ENCODE measurements at regions not wholly inside any gene's neighbourhood (a gene's known extent, or its start where the extent isn't known, plus 50 kb on each side); places are given as distances from the start of the nearest gene placed in this dataset.
"Not testable (repeated sequence)": the region's sequence is repeated elsewhere in the genome, so short reads cannot be mapped to it uniquely, and the experiment has no call there.

DNA sequence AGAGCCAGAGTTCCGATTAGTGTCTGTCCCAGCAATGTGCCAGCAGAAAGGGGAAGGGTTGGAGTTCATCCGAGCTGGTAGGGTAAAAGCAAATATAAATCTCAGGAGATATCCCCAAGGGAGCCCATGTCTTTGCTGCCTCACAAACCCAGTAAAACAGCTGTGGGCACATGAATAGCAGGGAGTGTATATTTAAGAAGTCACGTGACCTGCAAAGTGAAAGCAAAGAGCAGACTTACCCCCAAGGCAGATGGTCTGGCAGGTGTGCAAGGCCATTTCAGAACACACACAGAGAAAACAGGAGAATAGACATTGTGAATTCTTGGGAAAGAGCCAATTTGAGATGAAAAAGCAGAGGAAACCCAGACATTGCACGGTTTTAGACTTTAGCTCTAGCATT lies 653.4 kb downstream of the TGIF2LX start:
- not testable (repeated sequence) for DNase-seq (ENCODE audit: low spot score)

DNA sequence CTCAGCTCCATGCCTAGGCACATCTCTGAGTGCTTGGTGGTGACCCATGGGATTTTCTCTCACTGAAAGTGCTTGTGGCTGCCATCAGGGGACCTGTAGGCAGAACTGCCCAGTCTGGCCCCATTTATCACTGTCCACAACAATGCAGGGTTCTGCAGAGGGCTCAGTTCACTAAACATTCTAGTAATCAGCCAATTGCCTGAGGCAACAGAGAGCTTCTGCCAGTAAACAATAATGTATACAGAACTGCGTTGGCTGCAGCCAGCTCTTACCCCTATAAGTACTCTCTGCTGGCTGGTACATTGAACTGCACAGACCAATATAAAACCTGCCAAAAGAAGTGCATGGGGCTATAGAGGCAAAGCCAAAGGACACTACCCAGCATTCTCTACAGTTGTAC lies 680.2 kb downstream of the TGIF2LX start:
- DNase-seq (ENCODE audit: low spot score): not testable (repeated sequence)

DNA sequence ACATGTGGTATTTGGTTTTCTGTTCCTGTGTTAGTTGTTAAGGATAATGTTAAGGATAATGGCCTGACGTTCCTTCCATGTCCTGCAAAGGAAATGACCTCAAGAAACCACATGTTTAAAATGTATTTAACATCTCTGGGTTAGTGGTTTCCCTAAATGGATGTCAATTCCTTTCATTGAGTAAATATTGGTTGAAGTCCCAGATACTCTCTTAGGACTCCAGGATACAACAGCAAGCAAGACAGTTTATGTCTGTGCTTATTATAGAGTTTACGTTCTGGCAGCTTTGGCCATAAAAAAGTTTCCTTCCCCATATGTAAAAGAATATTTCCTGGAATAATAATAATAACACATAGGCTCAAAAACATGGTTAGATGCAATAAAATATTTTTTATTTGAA lies 684.0 kb downstream of the TGIF2LX start:
- peak; percentile 3 for DNase-seq (ENCODE audit: low spot score)

- DNase-seq (ENCODE audit: low spot score): no peak
These were observed 696.1 kb downstream of the TGIF2LX start for GRCh38 chrX:90617710-90618325.

DNA sequence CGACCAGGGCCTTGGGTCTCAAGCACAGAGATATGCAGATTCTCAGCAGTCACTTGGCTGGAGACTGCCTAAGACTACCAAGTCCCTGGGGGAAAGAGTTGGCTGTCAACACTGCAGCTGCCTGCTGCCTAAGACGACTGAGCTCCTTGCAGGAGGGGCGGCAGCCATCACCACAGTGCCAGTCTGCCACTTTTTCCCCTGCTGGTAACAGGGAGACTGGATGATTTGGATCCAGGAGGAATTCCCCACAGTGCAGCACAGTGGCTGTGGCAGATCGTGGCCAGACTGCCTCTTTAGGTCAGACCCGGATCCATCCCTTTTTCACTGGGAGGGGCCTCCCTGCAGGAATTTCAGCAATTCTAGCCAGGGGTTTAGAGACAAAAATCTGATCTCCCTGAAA lies 743.5 kb downstream of the TGIF2LX start:
- DNase-seq (ENCODE audit: low spot score): not testable (repeated sequence)

DNA sequence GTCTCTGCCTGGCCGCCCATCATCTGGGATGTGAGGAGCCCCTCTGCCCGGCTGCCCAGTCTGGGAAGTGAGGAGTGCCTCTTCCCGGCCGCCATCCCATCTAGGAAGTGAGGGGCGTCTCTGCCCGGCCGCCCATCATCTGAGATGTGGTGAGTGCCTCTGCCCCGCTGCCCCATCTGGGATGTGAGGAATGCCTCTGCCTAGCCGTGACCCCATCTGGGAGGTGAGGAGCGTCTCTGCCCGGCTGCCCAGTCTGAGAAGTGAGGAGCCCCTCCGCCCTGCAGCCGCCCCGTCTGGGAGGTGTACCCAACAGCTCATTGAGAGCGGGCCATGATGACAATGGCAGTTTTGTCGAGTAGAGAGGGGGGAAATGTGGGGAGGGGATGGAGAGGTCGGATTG lies 721.1 kb upstream of the PABPC5 start:
- DNase-seq (ENCODE audit: low spot score): not testable (repeated sequence)

- not testable (repeated sequence) for DNase-seq (ENCODE audit: low spot score)
These were observed 697.1 kb upstream of the PABPC5 start for GRCh38 chrX:90737555-90737954.

DNA sequence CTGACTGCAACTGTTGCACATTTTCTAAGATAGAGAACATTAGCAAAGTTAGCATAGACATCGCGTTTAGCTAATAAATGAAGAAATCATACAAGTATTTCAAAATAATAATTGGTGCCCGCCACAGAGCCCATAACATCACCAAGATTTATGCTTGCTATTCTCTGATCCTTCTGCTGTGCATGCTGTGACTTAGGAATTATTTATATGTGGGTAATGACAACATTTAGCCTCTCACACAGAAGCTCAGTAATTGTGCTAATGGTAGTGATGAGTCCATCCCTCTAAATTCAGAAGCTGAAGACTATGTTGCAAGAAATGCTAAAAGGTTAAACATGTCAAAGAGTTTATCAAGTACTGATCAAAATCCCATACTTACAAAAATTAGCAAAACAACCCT lies 677.0 kb upstream of the PABPC5 start:
- DNase-seq (ENCODE audit: low spot score): not testable (repeated sequence)

DNA sequence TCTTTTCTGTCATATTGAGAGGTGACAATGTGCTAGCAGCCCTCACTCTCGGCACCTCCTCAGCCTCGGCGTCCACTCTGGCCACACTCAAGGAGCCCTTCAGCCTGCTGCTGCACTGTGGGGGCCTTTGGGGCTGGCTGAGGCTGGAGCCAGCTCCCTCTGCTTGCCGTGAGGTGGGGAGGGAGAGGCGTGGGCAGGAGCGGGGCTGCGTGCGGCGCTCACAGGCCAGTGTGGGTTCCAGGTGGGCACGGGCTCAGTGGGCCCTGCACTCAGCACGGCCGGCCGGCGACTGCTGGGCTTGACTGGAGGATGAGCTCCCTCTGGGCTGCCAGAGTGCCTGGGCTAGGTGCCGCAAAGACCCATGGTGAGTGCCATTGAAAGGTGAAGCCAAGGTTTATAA lies 669.2 kb upstream of the PABPC5 start:
- DNase-seq (ENCODE audit: low spot score): not testable (repeated sequence)

DNA sequence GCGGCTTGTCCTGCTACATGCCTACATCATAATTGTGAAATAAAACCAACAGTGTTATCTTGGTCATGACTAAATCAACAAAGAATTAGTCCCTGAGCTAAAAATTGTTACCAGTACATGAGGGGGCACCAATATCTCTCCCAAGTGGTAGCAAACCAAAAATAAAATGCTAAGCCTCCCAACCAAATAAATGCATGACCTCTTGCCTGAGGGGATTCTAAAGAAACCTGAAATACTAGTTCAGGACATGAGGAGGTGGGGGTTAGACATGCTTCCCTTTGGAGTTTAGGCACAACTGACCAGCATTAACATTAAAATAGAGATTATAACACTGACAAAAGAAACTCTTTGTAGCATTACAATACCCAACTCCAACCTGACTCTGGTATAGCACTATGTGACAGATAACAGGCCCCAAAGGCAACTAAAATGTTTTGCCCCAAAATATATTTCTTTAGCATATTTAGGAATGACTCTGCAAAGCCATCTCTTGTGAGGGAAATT lies 654.3 kb upstream of the PABPC5 start:
- not testable (repeated sequence) for DNase-seq (ENCODE audit: low spot score)

Measured in H4 (cell line).